GM18505 (cell line): ENCODE measurements at regions not wholly inside any gene's neighbourhood (a gene's known extent, or its start where the extent isn't known, plus 50 kb on each side); places are given as distances from the start of the nearest gene placed in this dataset.

Experiments used
- ATAC-seq: cut with Tn5 transposase; IDR thresholded peaks from one replicate; pipeline ENCODE4 v1.9.1; 2021; ENCODE audit not compliant: unreplicated experiment
- POLR2A ChIP-seq: IDR thresholded peaks from 4 replicates; pipeline ENCODE4 v1.6.1; 2011; ENCODE audit warnings: borderline replicate concordance; ENCODE audit not compliant: insufficient read depth, insufficient read length; ENCODE audit errors: extremely low read depth

DNA sequence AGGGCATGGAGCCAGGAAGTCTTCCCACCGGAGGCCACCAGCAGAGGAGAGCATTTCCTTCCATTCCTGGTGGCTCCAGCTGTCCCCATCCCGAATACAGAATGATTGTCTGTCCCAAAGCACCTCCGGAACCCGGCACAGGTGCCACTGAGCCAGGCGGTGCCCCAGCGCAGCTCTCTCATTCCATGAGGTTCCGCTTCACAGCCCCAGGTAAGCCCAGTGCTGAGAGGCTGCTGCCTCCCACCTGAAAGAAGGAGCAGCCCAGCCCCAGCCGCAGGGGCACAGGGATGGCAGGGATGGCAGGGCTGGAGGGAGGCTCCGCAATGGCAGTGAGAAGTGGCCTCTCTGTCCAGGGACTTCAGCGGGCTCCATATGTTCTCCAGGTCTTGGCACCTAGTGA, 162.1 kb upstream of the TCERG1L start:
- no peak for TF ChIP-seq POLR2A
- no peak for ATAC-seq

- TF ChIP-seq POLR2A = no peak
- no peak for ATAC-seq
These were observed 162.9 kb upstream of the TCERG1L start for GRCh38 chr10:131474416-131474815.

- no peak for ATAC-seq
- no peak for TF ChIP-seq POLR2A
These were observed 163.5 kb upstream of the TCERG1L start for GRCh38 chr10:131475043-131475442.

GRCh38 chr10:131475803-131476202, 164.3 kb upstream of the TCERG1L start:
- no peak for ATAC-seq
- TF ChIP-seq POLR2A = no peak

DNA sequence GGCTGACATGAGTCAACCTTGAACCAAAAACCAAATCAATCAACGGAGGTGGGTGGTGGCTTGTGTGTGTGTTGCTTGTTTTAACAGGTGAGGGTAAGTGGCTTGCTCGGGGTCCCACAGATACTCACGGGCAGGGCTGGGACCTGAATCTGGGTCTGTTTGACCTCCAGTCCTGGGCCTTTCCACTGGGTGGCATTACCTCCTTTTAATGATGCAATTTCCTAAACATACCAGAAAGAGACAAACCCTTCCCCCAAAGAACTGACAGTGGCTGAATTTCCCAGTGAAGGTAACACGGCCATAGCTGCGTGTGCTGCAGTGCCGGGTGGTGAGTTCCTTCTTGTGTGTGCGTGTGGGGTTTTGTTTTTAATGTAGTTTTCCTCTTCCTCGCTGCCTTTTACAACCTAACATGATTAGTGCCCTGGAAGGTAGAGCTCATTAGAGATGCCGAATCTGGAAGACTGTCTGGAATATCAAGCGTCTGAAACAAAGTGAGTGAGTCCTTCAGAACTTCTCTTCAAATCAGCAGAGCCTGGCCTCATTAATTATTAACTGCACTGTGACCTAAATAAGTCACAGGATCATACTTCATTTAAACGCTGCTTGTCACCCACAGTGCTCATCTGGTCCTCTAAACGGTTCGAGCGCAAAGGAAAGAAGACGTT, 166.1 kb upstream of the TCERG1L start:
- no peak for TF ChIP-seq POLR2A
- ATAC-seq = no peak

DNA sequence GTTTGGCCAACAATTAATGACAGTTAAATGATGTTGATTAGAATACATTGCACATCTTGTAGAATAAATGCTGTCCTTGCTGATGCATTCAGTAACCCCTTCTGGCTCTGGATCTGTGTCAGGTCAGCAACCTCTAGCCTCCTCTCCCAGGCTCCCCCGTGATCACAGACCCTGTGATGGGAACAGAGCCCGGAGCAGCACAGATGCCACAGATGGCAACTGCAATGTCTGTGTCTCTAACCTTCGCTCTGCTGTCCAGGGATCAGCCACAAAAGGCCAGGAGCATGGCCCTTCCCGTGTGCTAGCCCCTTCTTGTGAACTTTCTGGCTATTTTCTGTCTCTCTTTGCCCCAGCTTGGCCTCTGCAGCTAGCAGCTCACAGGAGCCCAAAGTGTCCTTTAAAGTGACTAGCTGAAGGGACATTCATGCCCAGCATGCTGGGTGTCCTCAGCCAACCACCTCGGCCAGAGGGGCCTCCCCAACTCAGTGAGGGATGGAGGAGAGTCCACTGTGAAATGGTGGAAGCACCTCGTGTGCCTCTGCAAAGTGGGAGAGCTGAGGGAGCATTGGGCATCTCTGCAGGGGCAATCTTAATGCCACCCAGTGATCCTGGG, 167.0 kb upstream of the TCERG1L start:
- no peak for ATAC-seq
- no peak for TF ChIP-seq POLR2A

GRCh38 chr10:131480066-131480465, 168.5 kb upstream of the TCERG1L start:
- ATAC-seq = no peak
- TF ChIP-seq POLR2A = no peak

GRCh38 chr10:131480861-131481260, 169.3 kb upstream of the TCERG1L start:
- no peak for TF ChIP-seq POLR2A

GRCh38 chr10:131485732-131486131, 174.2 kb upstream of the TCERG1L start:
- no peak for TF ChIP-seq POLR2A
- ATAC-seq = no peak

More at GRCh38 chr10:131480861-131481260, 169.3 kb upstream of the TCERG1L start:
- ATAC-seq = no peak

DNA sequence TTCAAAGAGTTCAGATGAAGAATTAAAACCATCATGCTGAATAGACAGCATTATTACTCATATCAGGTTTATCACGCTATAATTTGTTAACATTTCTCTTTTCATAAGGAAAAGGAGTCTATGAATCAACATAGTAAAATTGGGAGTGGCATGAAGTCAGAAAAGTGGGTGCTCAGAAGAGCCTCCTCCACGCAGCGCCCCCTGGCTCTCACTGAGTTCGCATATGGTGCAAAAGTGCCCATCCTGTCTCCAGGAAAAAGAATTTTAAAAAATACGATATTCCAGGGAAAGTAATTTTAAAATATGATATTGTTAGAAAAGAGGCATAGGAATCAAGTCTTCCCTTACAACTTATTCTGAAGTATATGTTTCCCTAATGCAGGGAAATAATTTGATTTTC, 176.3 kb upstream of the TCERG1L start:
- TF ChIP-seq POLR2A = no peak
- ATAC-seq = no peak

DNA sequence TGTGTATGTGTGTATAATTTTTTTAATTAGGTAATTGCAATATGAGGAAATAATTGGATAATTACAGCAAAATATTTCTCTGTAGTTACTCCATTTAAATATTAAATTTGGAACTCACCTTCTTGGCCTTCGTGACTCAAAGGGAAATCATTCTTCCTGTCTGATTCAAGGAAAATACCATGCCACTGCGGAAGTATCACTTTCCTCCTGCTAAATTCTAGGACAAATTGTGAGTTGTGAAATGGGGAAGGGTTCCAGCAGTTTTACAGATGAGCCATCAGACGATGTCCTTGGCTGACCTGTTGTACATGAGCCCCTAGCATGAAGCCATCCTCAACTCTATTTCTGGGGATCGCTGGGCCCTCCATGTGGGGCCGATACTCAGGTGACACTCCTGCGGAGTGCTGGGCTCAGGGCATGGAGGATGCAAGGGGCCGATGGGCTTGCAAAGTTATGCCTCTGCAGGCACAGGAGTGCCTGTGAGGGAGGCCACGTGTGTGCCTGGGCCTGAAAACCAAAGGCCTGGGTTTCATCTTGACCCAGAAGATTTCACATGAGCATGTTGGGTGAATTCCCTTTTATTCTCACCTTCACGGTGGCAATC, 179.6 kb upstream of the TCERG1L start:
- no peak for TF ChIP-seq POLR2A
- no peak for ATAC-seq

GRCh38 chr10:131492211-131492857, 180.8 kb upstream of the TCERG1L start:
- ATAC-seq = no peak
- TF ChIP-seq POLR2A = no peak

- no peak for TF ChIP-seq POLR2A
- no peak for ATAC-seq
These were observed 181.9 kb upstream of the TCERG1L start for GRCh38 chr10:131493432-131493831.

DNA sequence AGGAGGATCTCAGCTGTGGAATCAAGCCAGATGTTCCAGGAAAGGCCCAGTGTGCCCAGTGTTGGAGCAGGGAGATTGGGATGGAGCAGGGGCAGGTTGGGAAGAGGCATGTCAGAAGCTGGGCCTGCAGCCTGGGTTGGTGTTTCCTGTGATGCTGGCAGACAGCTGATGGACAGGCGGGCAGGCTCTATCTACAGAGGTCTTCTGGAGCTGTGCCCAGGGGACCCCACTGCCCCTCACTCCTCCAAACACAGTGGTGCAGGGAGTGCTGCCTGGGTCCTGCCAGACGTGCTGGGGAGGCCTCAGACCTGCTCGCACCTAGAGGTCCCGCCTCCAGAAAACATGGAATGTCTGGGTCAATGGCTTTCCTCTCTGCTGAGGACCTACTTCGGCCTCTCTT, 182.9 kb upstream of the TCERG1L start:
- no peak for TF ChIP-seq POLR2A
- no peak for ATAC-seq
